Osteoblast (primary cell): ENCODE measurements at regions not wholly inside any gene's neighbourhood (a gene's known extent, or its start where the extent isn't known, plus 50 kb on each side); places are given as distances from the start of the nearest gene placed in this dataset.
A peak's percentile ranks its signal among the peaks of the same experiment; 100 is the strongest.

Experiments used
- DNase-seq: peaks from one replicate; pipeline ENCODE4 v3.0.0; 2011; ENCODE audit warnings: low spot score, mixed read lengths; ENCODE audit not compliant: insufficient read length; ENCODE audit errors: missing footprints
- H2AFZ ChIP-seq: 2 replicates; pipeline ENCODE4 v1.6.0; 2011; ENCODE audit warnings: mild to moderate bottlenecking, low read length
- H3K27ac ChIP-seq: 2 replicates; pipeline ENCODE4 v1.5.1; 2011; ENCODE audit warnings: mild to moderate bottlenecking, low read depth, low read length, moderate library complexity
- H3K27me3 ChIP-seq: 2 replicates; pipeline ENCODE4 v1.6.0; 2012; ENCODE audit warnings: mild to moderate bottlenecking, control low read depth, inconsistent platforms, low read length, moderate library complexity; ENCODE audit not compliant: insufficient read depth
- H3K36me3 ChIP-seq: 2 replicates; pipeline ENCODE4 v1.5.1; 2011; ENCODE audit warnings: mild to moderate bottlenecking, low read length, control low read depth, moderate library complexity; ENCODE audit not compliant: insufficient read depth
- H3K4me1 ChIP-seq: 2 replicates; pipeline ENCODE4 v1.5.1; 2011; ENCODE audit warnings: mild to moderate bottlenecking, low read length, control low read depth, moderate library complexity; ENCODE audit not compliant: insufficient read depth
- H3K4me2 ChIP-seq: 2 replicates; pipeline ENCODE4 v1.6.0; 2011; ENCODE audit warnings: mild to moderate bottlenecking, low read length; ENCODE audit not compliant: insufficient read depth
- H3K4me3 ChIP-seq: fragments of 200-600 bp; sonication (generic); 3 replicates; pipeline ENCODE4 v1.5.1; 2012; ENCODE audit warnings: mild to moderate bottlenecking, low read length, inconsistent platforms; ENCODE audit not compliant: insufficient read depth
- H3K79me2 ChIP-seq: 2 replicates; pipeline ENCODE4 v1.6.0; 2012; ENCODE audit warnings: mild to moderate bottlenecking, low read length, control low read depth, inconsistent platforms; ENCODE audit not compliant: insufficient read depth
- H3K9me3 ChIP-seq: 2 replicates; pipeline ENCODE4 v1.5.1; 2011; ENCODE audit warnings: low read depth, low read length, control low read depth
- H4K20me1 ChIP-seq: 2 replicates; pipeline ENCODE4 v1.6.0; 2012; ENCODE audit warnings: mild to moderate bottlenecking, low read length, control low read depth; ENCODE audit not compliant: insufficient read depth
- CTCF ChIP-seq: IDR thresholded peaks from 2 replicates; pipeline ENCODE4 v1.5.1; 2011; ENCODE audit warnings: mild to moderate bottlenecking, low read depth, low read length, moderate library complexity; ENCODE audit errors: extremely low read depth

DNA sequence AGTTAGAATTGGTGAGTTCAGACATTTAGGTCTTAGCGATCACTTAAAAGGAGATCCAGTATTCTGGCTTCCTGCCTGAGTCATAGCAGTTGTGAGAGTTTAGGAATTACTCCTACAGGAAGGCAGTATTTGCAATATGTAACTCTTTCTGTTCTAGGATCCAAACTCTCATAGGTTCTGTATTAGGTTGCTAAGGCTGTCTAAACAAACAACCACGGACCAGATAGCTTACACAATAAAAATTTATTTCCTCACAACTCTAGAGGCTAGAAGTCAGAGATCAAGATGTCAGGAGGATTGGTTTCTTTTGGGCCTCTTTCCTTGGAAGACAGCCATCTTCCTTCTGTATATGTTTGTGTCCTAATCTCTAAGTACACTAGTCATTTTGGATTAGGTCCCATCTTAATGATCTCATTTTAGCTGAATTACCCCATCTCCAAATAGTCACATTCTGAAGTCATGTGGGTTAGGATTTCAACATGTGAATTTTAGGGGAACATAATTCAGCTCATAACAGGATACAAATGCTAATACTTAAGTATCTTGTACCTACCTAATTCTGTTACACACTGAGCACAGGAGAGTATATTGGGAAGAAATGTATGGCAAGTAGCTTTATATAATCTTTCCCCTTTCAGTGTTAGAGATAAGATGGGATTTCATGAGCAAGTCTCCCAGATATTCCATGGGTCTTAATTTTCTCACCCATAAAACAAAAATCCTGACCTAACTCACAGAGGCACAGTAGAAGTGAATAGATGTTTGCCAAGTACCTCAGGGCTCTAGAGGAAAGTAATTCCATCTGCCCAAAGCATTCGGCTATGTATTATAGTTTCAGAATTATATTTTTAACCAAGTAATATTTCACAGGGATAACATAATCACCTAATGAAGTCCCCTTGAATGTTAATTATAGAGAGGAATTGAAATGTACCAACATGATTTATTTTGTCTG is 144.4 kb downstream of the PTBP2 start:
- Histone ChIP-seq H2AFZ (peak overlapping the region; percentile 75), H3K9me3 (no peaks in the 10 kb centered on the region), H4K20me1 (no peaks in the 10 kb centered on the region), H3K4me2 (peak overlapping the region; percentile 61), H3K36me3 (no peaks in the 10 kb centered on the region), H3K79me2 (no peaks in the 10 kb centered on the region), H3K27ac (peak overlapping the region; percentile 92), H3K27me3 (no peaks in the 10 kb centered on the region), H3K4me1 (peaks cover 11% of the 10 kb centered on the region), H3K4me3 (no peak overlapping the region)
- TF ChIP-seq CTCF, result no peak
- DNase-seq, result peak; percentile 82

GRCh38 chr1:96872757-96873156 is 151.2 kb downstream of the PTBP2 start:
- TF ChIP-seq CTCF, result peak; percentile 8
- H3K4me1 ChIP-seq, result no peaks in the 10 kb centered on the region
- H3K27ac ChIP-seq, result no peak overlapping the region

DNA sequence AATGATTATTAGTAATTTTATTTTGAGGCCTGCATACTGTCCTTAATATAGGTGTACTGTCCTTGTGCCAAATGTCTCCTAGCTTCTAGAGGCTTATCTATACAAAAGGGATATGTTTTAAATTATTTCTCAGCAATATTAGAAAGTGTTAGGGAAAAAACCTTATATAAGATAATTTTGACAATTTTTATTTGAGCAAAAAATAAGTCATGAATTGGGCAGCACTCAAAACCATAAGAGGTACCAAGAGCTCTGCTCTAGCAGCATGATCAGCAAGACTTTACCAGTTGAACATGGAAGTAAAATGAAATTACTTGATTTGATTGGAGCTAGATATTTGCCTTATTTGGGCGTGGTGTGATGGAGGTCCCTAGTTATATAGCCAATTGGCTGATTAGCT is 157.1 kb downstream of the PTBP2 start:
- no peak for TF ChIP-seq CTCF
- Histone ChIP-seq H2AFZ (no peak overlapping the region), H3K4me3 (no peak overlapping the region), H3K27me3 (no peaks in the 10 kb centered on the region), H3K27ac (no peak overlapping the region), H3K79me2 (no peaks in the 10 kb centered on the region), H3K9me3 (no peaks in the 10 kb centered on the region), H3K4me2 (no peak overlapping the region), H3K4me1 (no peaks in the 10 kb centered on the region), H4K20me1 (no peaks in the 10 kb centered on the region), H3K36me3 (no peaks in the 10 kb centered on the region)
- DNase-seq, result no peak

More at GRCh38 chr1:96872757-96873156, 151.2 kb downstream of the PTBP2 start:
- no peak for DNase-seq
- H3K4me2 ChIP-seq, result no peak overlapping the region
- no peaks in the 10 kb centered on the region for H3K36me3 ChIP-seq
- no peaks in the 10 kb centered on the region for H3K79me2 ChIP-seq
- peaks cover 5% of the 10 kb centered on the region for H3K9me3 ChIP-seq
- no peaks in the 10 kb centered on the region for H3K27me3 ChIP-seq
- no peaks in the 10 kb centered on the region for H4K20me1 ChIP-seq
- no peak overlapping the region for H2AFZ ChIP-seq
- H3K4me3 ChIP-seq, result no peak overlapping the region

DNA sequence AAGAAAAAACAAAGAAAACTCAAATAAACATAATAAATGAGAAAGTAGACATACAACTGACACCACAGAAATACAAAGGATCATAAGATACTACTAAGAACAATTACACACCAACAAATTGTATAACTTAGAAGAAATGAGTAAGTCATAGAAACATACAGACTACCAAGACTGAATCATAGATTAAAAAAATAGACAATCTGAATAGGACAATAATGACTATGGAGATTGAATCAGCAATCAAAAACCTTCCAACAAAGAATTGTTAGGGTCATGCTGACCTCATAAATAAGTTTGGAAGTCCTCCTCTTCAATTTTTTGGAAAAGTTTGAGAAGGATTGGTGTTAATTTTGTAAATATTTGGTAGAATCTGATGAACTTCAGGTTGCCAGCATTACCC is 159.0 kb downstream of the PTBP2 start:
- no peak overlapping the region for H3K27ac ChIP-seq
- H3K36me3 ChIP-seq, result no peaks in the 10 kb centered on the region
- H2AFZ ChIP-seq, result no peak overlapping the region
- H3K27me3 ChIP-seq, result no peaks in the 10 kb centered on the region
- no peaks in the 10 kb centered on the region for H3K4me1 ChIP-seq
- H3K4me2 ChIP-seq, result no peak overlapping the region
- H3K79me2 ChIP-seq, result no peaks in the 10 kb centered on the region
- H4K20me1 ChIP-seq, result no peaks in the 10 kb centered on the region
- no peak for TF ChIP-seq CTCF
- H3K4me3 ChIP-seq, result no peak overlapping the region
- no peaks in the 10 kb centered on the region for H3K9me3 ChIP-seq
- DNase-seq, result no peak
